ENCODE measurements at regions not wholly inside any gene's neighbourhood (a gene's known extent, or its start where the extent isn't known, plus 50 kb on each side); places are given as distances from the start of the nearest gene placed in this dataset.

DNA sequence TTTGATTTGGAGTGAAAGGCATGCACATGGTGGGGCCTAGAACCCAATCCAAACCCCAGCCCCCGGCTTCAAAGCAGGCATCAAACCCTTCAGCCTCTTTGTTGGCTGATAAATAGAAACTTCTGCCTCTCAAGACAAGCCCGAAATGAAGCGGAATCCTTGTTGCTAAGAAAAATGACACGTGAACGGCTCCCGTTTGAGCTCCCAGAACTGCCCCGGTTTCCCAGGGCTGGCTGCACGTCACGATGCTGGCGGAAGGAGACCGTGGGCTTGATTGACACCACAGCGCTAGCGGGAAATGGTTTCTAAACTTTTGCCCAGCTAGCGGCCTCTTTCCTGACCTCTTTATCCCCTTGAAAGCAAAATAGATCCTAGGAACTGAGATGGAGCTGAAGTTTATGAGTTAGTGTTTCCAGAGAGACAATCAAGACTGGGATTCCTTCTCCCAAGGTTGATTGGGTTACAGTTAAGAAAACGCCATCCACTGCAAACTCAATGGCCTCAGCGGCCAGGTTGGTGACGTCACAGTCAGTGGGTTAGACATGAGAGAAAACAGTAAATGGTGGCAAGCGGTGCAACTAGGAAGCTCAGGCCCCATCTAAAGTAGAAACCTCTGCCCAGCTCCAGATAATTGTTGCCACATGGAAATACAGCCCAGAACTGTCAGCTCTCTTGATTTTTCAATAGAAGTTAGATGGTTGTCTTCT, 117.0 kb downstream of the ANKRD60 start:
- DNase-seq (ENCODE audit: low spot score): peak; percentile 76

DNA sequence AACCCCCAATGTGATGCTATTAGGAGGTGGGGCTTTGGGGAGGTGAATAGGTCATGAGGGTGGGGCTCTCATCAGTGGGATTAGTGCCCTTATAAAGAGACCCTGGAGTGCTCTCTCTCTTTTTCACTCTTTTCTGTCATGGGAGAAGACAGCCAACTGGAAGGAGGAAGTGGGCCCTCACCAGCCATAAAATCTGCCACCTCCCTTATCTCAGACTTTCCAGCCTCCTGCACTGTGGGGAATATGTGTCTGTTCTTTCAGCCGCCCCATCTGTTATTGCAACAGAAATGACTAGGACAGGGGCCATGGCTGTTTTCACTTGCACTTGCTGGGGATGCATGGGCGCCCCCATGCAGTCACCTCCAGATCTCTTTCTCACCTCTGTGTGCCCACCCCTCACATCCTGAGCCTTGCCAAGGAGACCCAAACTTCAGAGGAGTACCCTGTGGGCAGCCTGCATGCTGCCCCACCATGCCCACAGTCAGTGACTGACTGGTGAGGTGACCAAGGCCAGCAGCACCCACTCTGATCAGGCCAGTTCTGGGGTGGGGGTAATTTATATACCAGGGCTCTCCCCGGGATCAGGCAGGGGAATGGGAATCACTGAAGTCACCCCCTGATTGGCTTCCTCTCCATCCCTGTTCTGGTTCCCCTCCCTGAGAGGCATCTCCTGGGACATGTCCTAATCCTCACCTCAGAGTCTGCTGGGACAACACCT, 118.4 kb downstream of the ANKRD60 start:
- no peak for DNase-seq (ENCODE audit: low spot score)

DNA sequence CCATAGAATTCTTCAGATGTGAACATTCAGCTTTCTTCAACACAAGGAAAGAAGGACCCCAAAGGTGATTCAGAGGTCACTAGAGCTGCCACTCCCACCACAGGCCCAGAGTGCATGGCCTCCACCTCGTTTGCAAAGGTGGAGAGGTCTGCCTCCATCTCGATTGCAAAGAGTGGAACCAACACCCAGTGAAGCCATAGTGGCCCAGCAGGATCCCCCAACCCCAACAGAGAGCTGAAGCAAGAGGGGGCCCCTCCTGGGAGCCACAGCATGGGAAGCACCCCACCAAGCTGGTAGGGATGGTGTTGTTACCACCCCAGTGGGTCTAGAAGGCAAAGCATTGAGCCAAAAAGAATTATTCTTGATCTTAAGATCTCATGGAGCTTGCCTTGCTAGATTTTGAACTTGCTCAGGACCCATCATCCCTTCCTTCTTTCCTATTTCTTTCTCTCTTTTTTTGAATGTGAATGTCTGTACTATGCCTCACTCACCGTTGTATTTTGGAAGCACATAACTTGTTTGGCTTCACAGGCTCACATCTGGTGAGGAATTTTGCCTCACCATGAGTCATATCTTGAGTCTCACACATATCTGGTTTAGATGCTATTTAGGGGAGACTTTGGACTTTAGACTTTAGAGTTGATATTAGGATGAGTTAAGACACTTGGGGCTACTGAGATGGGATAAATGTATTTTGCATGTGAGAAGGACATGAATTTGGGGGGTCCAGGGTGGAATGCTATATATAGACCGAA, 119.2 kb downstream of the ANKRD60 start:
- no peak for DNase-seq (ENCODE audit: low spot score)

DNA sequence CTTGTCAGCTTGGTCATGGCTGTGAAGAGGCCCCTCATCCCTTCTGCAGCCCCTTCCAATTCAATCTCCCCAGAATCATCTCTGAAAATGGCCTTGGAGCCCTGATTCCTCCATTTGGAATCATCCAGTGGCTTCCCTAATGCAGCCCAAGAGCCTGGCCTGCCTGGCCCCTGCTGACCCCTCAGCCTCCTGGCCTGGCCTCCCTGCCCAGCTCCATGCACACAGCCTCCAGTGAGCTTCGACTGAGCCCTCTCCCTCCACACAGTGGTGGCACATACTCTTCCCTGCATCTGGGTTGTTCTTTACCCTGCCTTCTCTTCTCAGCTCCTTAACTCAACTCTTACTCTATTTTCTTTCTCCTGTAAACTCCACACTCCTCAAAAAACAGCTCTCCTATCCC, 120.9 kb downstream of the ANKRD60 start:
- no peak for DNase-seq (ENCODE audit: low spot score)

DNA sequence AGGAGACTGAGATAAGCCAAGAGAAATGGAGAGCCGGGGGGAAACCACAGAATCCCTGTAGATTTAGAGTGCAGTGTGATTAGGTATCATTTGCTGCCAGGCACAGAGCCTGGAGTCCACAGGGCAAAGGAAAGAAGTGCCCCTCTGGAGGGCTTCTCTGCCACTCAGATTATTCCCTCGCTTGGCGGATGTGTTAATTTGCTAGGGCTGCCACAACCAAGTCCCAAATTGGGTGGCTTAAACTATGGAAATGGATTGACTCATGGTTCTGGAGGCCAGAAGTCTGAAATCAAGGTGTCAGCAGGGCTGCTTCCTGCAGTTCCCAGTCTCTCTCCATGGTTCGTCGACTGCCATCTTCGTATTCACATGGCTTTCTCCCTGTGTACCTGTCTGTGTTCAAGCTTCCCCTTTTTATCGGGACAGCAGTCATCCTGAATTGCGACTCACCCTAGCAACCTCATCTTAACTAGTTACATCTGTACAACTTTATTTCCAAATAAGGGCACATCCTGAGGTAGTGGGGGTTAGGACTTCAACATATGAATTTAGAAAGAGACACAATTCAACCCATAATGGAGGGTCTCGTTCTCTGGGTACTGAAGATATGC, 122.2 kb downstream of the ANKRD60 start:
- DNase-seq (ENCODE audit: low spot score): no peak

DNA sequence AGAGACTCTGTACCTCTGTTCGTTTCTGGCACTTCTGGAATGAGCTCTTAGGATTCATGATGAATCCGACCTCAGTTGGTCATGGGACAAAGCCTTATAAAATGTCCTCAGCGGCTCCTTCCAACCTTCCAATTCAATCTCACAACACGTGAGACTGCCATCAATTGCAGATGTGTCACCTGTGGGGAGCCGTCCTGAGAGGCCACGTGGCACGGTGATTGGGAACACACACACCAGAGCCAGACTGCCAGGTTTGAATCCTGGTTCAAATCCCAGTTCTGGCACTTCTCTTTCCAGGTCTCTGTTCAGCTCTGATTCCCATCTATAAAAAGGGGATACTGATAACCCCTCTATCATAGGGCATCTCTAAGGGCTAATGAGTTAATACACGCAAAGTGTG, 124.5 kb downstream of the ANKRD60 start:
- DNase-seq (ENCODE audit: low spot score): no peak

DNA sequence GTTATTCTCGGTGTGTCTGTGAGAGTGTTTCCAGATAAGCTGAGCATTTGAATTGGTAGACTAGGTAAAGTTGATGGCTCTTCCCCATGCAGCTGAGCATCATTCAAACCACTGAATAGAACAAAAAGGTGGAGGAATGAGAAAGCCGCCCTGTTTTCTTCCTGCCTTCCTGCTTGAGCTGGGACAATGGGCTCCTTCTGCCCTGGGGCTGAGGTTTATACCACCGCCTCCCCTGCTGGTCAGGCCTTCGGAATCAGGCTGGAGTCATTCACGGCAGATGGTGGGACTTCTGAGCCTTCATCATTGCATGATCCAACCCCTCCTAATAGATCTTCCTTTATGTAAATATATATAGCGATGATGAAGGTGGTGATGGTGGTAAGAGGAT, 124.9 kb downstream of the ANKRD60 start:
- DNase-seq (ENCODE audit: low spot score): no peak

DNA sequence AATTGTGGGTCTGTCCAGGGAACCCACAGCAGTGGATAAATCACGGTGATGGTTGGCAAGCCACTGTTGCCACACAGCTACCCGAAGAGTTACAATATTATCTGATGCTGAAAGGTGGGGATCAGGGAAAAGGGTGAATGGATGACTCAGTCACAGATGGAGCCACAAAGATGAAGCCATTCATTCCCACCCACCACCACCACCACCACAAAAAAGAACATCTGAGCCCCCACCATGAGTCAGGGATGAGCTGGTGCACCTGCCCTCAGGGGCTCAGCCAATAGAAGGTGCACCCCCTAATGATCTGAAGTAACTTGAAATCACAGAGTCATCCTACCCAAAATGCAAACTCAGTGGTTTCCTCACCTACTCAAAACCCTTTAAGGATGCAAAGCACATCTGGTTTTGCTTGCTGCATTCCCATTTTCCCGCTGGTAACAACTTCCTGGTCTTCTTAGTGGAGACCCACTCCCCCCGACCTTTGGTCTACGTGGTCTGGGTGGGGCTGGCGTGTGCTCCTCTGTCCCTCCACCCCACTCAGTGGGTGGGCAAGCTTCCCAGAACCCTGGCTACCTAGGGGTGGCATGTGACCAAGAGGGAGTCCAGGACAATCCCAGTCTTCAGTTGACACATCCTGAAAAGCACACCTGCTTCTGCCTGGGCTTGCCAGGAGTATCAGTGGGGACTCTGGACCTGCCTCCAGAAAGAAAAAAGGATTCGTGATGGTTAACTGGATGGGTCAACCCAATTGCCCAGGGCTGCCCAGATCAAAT, 125.5 kb downstream of the ANKRD60 start:
- DNase-seq (ENCODE audit: low spot score): no peak

DNA sequence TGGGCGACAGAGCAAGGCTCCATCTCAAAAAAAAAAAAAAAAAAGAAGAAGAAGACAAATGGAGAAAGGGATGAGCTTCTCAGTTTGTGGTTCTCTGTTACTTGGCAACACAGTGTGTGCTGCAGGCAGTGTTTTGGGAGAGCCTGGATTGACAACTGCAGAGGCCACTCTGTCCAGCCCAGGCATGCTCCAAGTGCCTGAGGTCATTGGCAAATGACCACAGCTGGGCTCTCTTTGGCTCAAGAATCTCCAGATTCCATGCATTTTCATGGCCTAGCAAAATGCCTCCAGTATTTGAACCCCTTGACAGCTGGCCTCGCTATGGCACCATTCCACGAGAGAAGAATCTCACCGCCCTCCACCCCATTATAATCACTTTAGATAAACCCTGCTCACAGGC, 126.2 kb downstream of the ANKRD60 start:
- DNase-seq (ENCODE audit: low spot score): no peak

DNA sequence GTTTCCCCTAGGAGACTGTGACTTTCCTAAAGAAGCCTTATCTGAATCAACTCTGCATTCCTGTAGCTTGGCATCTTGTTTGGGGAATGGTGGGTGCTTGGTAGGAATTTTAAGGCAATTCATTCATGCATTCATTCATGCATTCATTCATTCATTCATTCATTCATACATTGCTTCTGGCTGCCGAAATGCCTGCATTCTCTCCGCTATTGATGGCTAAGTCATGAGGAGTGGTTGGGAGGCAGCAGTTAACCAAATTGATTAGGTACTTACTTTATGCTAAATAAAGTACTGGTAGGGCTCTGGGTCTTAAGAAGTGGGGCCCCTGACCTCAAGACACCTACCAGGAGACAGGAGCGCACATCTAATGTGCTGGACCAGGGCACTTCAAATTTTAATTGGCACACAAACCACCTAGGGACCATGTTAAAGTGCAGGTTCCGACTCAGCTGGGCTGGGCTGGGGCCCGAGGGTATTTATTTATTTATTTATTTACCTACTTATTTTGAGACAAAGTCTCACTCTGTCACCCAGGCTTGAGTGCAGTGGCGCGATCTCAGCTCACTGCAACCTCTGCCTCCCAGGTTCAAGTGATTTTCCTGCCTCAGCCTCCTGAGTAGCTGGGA, 127.6 kb downstream of the ANKRD60 start:
- no peak for DNase-seq (ENCODE audit: low spot score)

DNA sequence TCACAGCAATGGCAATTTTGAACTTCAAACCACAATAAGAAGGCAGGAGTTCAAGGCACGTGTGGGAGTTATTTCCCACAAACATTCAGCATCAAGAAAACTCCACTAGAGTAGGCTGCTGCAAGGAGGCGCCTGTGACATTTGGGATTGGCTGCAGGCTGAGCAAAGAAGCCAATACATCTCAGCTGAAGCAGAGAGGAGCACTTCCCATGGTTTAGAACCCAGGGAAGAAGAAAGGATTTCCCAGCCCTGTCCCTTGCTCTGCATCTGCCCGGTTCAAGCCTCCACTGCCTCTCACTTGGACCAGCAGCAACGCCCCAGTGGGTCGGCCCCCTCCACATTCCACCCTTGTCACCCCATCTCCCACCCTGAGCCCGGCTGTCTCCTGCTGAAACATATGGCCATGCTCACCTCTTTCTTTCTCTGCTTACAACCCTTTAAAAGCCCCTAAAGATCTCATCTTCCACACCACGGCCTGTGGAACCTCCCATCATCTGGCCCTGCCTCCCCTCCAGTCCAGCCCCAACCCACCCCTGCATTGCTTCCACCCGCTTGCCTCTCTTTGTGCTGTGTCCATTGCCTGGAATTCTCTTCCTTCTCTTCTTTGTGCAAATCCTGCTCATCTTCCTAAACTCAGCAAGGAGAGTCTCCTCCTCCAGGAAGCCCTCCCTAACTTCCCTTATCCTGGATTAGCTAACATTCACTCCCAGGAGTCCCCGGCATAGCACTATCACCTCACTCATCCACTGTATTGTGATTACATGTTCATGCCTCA, 128.3 kb downstream of the ANKRD60 start:
- DNase-seq (ENCODE audit: low spot score): no peak

DNA sequence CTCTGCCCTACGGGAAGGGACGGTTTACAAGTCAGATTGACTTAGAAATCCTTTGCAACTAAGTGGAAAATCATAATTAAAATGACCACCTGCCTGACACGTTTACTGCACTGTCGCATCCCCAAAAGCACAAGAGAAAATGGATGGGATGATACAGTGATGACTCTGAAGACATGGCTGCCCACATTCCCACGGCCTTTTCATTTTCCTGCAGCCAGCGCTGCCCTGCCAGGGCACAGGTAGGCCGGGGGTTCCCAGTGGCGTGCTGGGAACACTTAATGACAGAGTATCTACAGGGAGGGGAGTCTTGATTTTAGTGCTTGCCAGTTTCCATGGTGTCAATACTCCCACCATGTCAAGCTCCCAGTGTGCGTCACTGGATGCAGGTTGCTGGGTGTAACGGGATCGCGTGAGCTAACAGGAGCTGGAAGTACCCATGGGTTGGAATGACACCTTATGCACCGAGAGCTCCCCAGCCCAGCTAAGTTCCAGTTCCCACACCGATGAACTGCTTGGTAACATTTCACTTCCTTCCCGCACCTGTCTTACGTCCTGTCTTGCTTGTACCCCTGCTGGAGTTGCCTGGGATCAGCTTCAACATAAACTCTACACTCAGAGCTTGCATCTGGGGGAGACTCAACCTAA, 129.0 kb downstream of the ANKRD60 start:
- DNase-seq (ENCODE audit: low spot score): no peak

DNA sequence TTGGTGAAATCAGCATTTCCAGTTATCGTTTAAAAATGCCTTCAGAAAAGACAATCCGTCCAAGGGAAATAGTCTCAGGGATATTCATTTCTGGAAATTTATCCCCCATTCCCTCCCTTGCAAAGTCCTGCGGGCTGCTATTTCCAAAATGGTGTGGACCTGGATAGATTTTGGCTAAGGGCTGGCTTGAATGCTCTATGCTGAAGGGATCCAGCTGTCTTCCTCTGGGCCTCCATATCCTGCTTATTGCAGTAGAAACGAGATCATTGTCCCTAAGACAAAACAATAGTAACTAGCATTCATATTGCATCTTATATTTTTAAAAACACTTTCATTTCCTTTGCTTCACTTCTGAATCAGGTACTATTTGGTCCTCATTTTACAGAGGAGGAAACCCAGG, 129.9 kb downstream of the ANKRD60 start:
- no peak for DNase-seq (ENCODE audit: low spot score)

DNA sequence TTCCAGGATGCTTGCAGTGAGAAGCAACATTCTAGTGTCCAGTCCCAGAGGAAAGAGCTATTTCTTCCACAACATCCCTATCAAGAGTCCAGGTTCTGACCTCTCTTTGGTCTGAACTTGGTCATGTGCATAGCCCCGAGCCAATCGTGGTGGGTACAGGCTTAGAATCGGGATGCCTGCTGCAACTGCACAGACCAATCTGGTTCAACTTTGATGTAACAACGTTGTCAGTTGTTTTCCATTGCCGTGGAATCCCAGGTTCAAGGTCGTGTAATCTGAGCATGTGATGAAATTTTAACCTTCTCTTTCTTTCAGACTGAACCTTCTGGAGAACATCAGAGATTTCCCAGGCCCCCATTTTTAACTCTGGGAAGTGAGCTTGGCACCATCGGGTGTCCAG, 130.5 kb downstream of the ANKRD60 start:
- DNase-seq (ENCODE audit: low spot score): no peak

DNA sequence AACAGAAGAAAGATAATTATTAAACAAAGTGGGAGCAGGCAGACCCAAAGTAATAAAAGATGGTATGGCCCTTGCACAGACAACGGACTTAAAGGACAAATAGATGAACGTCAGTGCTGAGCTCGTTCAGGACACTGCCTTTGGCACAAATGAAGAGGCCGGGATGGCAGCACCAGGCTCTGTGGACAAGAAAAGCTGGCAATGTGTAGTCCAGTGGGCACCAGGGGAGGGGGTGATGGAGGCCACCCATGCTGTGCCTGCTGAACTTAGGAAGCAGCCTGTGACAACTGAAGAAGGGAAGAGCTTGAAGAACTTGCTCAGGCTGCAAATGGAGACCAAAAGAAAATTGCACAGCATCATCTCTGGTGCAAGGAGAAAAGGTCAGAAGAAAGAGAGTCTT, 131.0 kb downstream of the ANKRD60 start:
- DNase-seq (ENCODE audit: low spot score): no peak

DNA sequence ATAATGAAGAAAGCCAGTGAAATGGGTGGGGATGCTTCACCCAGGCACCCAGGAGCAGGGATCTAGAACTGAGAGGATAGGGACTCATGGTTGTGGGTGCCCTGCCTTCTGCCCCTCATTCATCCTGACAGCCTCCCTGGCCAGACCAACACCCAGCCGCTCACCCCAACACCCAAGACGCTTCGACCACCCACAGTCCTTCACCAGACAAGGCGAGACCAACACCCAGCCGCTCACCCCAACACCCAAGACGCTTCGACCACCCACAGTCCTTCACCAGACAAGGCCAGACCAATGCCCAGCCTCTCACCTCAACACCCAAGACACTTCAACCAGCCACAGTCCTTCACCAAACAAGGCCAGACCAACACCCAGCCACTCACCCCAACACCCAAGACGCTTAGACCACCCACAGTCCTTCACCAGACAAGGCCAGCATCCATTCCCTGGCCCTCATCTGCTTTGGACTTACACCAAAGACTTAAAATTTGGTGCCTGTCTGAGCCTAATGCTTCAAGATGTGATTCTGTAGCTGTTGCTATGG, 131.5 kb downstream of the ANKRD60 start:
- no peak for DNase-seq (ENCODE audit: low spot score)

DNA sequence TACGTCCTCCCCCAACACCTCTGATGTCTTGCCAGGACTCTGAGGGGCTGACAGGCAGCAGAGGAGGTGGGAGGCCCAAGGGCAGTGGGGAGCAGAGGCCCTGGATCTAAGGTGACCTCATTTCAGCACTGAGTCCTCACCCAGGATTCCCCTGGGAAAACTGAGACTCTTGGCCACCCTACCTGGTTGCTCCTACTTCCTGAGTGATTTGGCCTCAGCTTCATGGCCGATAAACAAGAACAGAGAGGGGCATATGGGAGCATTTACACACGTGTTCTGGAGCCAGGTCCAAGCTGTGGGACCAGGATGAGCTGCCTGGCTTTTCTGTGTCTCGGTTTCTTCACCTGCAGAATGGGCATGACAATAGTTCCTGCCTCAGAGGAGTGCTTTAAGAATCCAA, 133.8 kb downstream of the ANKRD60 start:
- no peak for DNase-seq (ENCODE audit: low spot score)

DNA sequence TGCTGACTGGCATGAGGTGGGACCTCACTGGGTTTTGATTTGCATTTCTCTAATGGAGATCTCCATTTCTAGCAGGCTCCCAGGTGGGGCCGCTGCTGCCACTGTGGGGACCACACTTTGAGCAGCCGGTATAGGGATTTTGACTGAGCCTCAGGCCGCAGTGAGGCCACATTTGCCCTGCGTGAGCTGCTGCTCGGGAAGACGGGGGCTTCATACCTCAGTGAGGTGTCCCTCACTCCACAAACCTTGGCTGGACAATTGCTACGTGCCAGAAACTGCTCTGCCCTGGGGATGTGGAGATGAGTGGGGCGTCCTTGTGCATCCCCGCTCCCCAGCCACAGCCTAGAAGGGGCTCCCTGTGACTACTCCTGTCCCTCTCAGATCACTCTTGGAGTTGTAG, 134.3 kb downstream of the ANKRD60 start:
- no peak for DNase-seq (ENCODE audit: low spot score)

DNA sequence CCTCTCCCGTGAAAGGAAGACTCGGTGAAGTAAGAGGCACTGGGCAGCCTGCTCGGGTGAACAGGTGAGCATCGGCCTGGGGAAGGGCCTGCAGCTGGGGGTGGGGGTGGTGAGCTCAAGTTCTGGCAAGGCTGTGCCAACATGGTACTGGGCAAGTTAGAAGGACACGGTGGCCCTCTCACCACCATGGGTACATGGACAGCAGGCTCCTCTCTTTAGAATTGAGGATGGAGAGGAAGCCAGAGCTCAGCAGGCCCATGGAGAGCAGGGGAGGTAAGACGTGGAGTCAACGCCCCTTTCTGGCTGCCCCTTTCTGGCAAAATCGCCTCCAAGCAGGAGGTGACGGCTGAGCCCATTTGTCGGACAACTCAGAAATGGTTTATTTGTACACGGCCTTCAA, 135.6 kb downstream of the ANKRD60 start:
- DNase-seq (ENCODE audit: low spot score): no peak

Data from mesenteric fat pad (tissue), 1 donor.